Stimulated activated CD8-positive, alpha-beta memory T cell treated with anti-CD3 and anti-CD28 coated beads, Interleukin-15, amount 100 ng/mL, for 48 hours (primary cell): ENCODE measurements at regions not wholly inside any gene's neighbourhood (a gene's known extent, or its start where the extent isn't known, plus 50 kb on each side); places are given as distances from the start of the nearest gene placed in this dataset.

Experiments used
- DNase-seq, 2 donors: peaks; one replicate each; pipeline ENCODE4 v3.0.0-alpha.2; 2020; ENCODE audit warnings: low read depth in 2 of 2

GRCh38 chr4:14236359-14236758, 608.8 kb upstream of the BOD1L1 start:
- no peak for DNase-seq

GRCh38 chr4:14237911-14238310, 610.4 kb upstream of the BOD1L1 start:
- no peak for DNase-seq

- DNase-seq = no peak
These were observed 614.0 kb upstream of the BOD1L1 start for GRCh38 chr4:14241574-14241973.

GRCh38 chr4:14247767-14248166, 620.2 kb upstream of the BOD1L1 start:
- no peak for DNase-seq

- no peak for DNase-seq
These were observed 621.7 kb upstream of the BOD1L1 start for GRCh38 chr4:14249226-14249625.

- DNase-seq = no peak
These were observed 626.7 kb upstream of the BOD1L1 start for GRCh38 chr4:14254252-14254651.

- DNase-seq = no peak
These were observed 627.4 kb upstream of the BOD1L1 start for GRCh38 chr4:14254926-14255325.

- DNase-seq = no peak
These were observed 630.4 kb upstream of the BOD1L1 start for GRCh38 chr4:14257903-14258302.

- no peak for DNase-seq
These were observed 632.4 kb upstream of the BOD1L1 start for GRCh38 chr4:14259936-14260335.

- DNase-seq = no peak
These were observed 633.1 kb upstream of the BOD1L1 start for GRCh38 chr4:14260591-14260990.

GRCh38 chr4:14262221-14262620, 634.7 kb upstream of the BOD1L1 start:
- no peak for DNase-seq

- no peak for DNase-seq
These were observed 636.9 kb upstream of the BOD1L1 start for GRCh38 chr4:14264437-14264836.

- DNase-seq = no peak
These were observed 638.1 kb upstream of the BOD1L1 start for GRCh38 chr4:14265651-14266050.

- no peak for DNase-seq
These were observed 640.0 kb upstream of the BOD1L1 start for GRCh38 chr4:14267373-14268060.

- no peak for DNase-seq
These were observed 642.3 kb upstream of the BOD1L1 start for GRCh38 chr4:14269824-14270223.

GRCh38 chr4:14272206-14272605, 644.7 kb upstream of the BOD1L1 start:
- no peak for DNase-seq

- DNase-seq = no peak
These were observed 650.0 kb upstream of the BOD1L1 start for GRCh38 chr4:14277505-14277904.

- DNase-seq = no peak
These were observed 653.0 kb upstream of the BOD1L1 start for GRCh38 chr4:14280567-14280966.

GRCh38 chr4:14284578-14284977, 657.1 kb upstream of the BOD1L1 start:
- no peak for DNase-seq

- DNase-seq = no peak
These were observed 662.2 kb upstream of the BOD1L1 start for GRCh38 chr4:14289708-14290107.

GRCh38 chr4:14293582-14293981, 666.1 kb upstream of the BOD1L1 start:
- DNase-seq = no peak

GRCh38 chr4:14294611-14295010, 667.1 kb upstream of the BOD1L1 start:
- DNase-seq = no peak

GRCh38 chr4:14299166-14299565, 671.6 kb upstream of the BOD1L1 start:
- DNase-seq = no peak

- DNase-seq = no peak
These were observed 674.5 kb upstream of the BOD1L1 start for GRCh38 chr4:14302021-14302420.
